Fibroblast of lung (primary cell): ENCODE measurements at regions not wholly inside any gene's neighbourhood (a gene's known extent, or its start where the extent isn't known, plus 50 kb on each side); places are given as distances from the start of the nearest gene placed in this dataset.

Experiments
- DNase-seq, 2 donors: peaks; one replicate each; pipeline versions ENCODE4 v3.0.0 to v3.0.0-alpha.2; 2010; ENCODE audit warnings: low read depth in 2 of 2
- H2AFZ ChIP-seq: 2 replicates; pipeline ENCODE4 v1.5.1; 2012; ENCODE audit warnings: low read length, control low read depth, inconsistent platforms
- H3K27ac ChIP-seq: 2 replicates; pipeline ENCODE4 v1.5.1; 2011; ENCODE audit warnings: low read length, control low read depth; ENCODE audit not compliant: insufficient read depth
- H3K27me3 ChIP-seq: 2 replicates; pipeline ENCODE4 v1.5.1; 2011; ENCODE audit warnings: mild to moderate bottlenecking, low read length; ENCODE audit not compliant: control insufficient read depth, insufficient read depth
- H3K36me3 ChIP-seq: 2 replicates; pipeline ENCODE4 v1.5.1; 2011; ENCODE audit warnings: low read length; ENCODE audit not compliant: control insufficient read depth, insufficient read depth
- H3K4me1 ChIP-seq: 2 replicates; pipeline ENCODE4 v1.5.1; 2011; ENCODE audit warnings: low read length; ENCODE audit not compliant: control insufficient read depth, insufficient read depth; ENCODE audit errors: extremely low read depth
- H3K4me2 ChIP-seq: 2 replicates; pipeline ENCODE4 v1.5.1; 2011; ENCODE audit warnings: low read length, control low read depth; ENCODE audit not compliant: insufficient read depth; ENCODE audit errors: extremely low read depth
- H3K4me3 ChIP-seq, 4 experiments: fragments of 200-600 bp in 1 of 4; sonication (generic) in 1 of 4; replicated peaks in 1 of 4; 2 replicates each; pipeline ENCODE4 v1.5.1; 2011 to 2016; ENCODE audit warnings: low read length in 4 of 4, low read depth in 3 of 4, mild to moderate bottlenecking in 3 of 4, control low read depth in 2 of 4, inconsistent platforms in 1 of 4, mixed read lengths in 1 of 4; ENCODE audit not compliant: insufficient read depth in 1 of 4; ENCODE audit errors: control extremely low read depth in 1 of 4
- H3K79me2 ChIP-seq: 2 replicates; pipeline ENCODE4 v1.5.1; 2012; ENCODE audit warnings: mild to moderate bottlenecking, low read length, inconsistent platforms; ENCODE audit not compliant: control insufficient read depth, insufficient read depth
- H3K9ac ChIP-seq: 2 replicates; pipeline ENCODE4 v1.5.1; 2011; ENCODE audit warnings: mild to moderate bottlenecking, low read length, control low read depth; ENCODE audit not compliant: insufficient read depth
- H3K9me3 ChIP-seq: 2 replicates; pipeline ENCODE4 v1.5.1; 2012; ENCODE audit warnings: low read depth, low read length; ENCODE audit not compliant: control insufficient read depth, insufficient read depth
- H4K20me1 ChIP-seq: 2 replicates; pipeline ENCODE4 v1.5.1; 2011; ENCODE audit warnings: low read length; ENCODE audit not compliant: control insufficient read depth, insufficient read depth; ENCODE audit errors: extremely low read depth
- CTCF ChIP-seq, 2 donors: IDR thresholded peaks in 1 of 2; conservative IDR thresholded peaks in 1 of 2; 1 replicate in 1 of 2; 2 replicates in 1 of 2; pipeline ENCODE4 v1.5.1; 2011 to 2012; ENCODE audit warnings: low read length in 2 of 2, control low read depth in 1 of 2, inconsistent platforms in 1 of 2, low read depth in 1 of 2, mild to moderate bottlenecking in 1 of 2
- EZH2 ChIP-seq: IDR thresholded peaks from 2 replicates; pipeline ENCODE4 v1.5.1; 2012; ENCODE audit warnings: low read length, control low read depth, mild to moderate bottlenecking; ENCODE audit errors: missing control alignments

- DNase-seq = no peak
- TF ChIP-seq CTCF (conservative IDR thresholded peaks at IDR 0.05 in 1 of 2, IDR thresholded peaks at IDR 0.05 in 1 of 2; ENCODE audit: low read depth in 1 of 2, low read length in 2 of 2) = no peak
These were observed 177.6 kb upstream of the DPYD start for GRCh38 chr1:98098473-98098872.

GRCh38 chr1:98090351-98090750 lies 169.5 kb upstream of the DPYD start:
- H3K4me1 ChIP-seq = peaks cover 9% of the 10 kb centered on the region
- TF ChIP-seq EZH2 (no peak), CTCF (conservative IDR thresholded peaks at IDR 0.05 in 1 of 2, IDR thresholded peaks at IDR 0.05 in 1 of 2; ENCODE audit: low read depth in 1 of 2, low read length in 2 of 2) (no peak)
- no peaks in the 10 kb centered on the region for H3K9me3 ChIP-seq
- no peak overlapping the region for H2AFZ ChIP-seq
- H3K4me2 ChIP-seq = no peak overlapping the region
- no peak overlapping the region for H3K4me3 ChIP-seq
- DNase-seq = peak in 1 of 2 donors; percentile 65
- H3K27me3 ChIP-seq = no peaks in the 10 kb centered on the region
- no peaks in the 10 kb centered on the region for H4K20me1 ChIP-seq
- H3K79me2 ChIP-seq = no peaks in the 10 kb centered on the region
- H3K9ac ChIP-seq = no peak overlapping the region
- H3K36me3 ChIP-seq = no peaks in the 10 kb centered on the region
- no peak overlapping the region for H3K27ac ChIP-seq

More at GRCh38 chr1:98098473-98098872, 177.6 kb upstream of the DPYD start:
- H2AFZ ChIP-seq = no peak overlapping the region
- H3K27ac ChIP-seq = no peak overlapping the region
- H3K4me1 ChIP-seq = peaks cover 2% of the 10 kb centered on the region
- no peak overlapping the region for H3K9ac ChIP-seq
- no peak overlapping the region for H3K4me3 ChIP-seq
- no peaks in the 10 kb centered on the region for H3K36me3 ChIP-seq
- no peak overlapping the region for H3K4me2 ChIP-seq
- no peaks in the 10 kb centered on the region for H3K79me2 ChIP-seq
- H4K20me1 ChIP-seq = no peaks in the 10 kb centered on the region
- H3K27me3 ChIP-seq = no peaks in the 10 kb centered on the region
- H3K9me3 ChIP-seq = no peaks in the 10 kb centered on the region

- Histone ChIP-seq H3K9ac (no peak overlapping the region), H3K4me3 (no peak overlapping the region), H3K36me3 (no peaks in the 10 kb centered on the region), H3K27ac (no peak overlapping the region), H3K4me1 (peaks cover 9% of the 10 kb centered on the region), H3K9me3 (no peaks in the 10 kb centered on the region), H3K27me3 (no peaks in the 10 kb centered on the region), H2AFZ (no peak overlapping the region), H3K4me2 (no peak overlapping the region), H3K79me2 (no peaks in the 10 kb centered on the region), H4K20me1 (no peaks in the 10 kb centered on the region)
- TF ChIP-seq EZH2 (no peak), CTCF (conservative IDR thresholded peaks at IDR 0.05 in 1 of 2, IDR thresholded peaks at IDR 0.05 in 1 of 2; ENCODE audit: low read depth in 1 of 2, low read length in 2 of 2) (no peak)
- DNase-seq = no peak
These were observed 167.5 kb upstream of the DPYD start for GRCh38 chr1:98088381-98088780.
